Stimulated activated CD4-positive, alpha-beta T cell treated with anti-CD3 and anti-CD28 coated beads, Interleukin-4, amount 100 ng/mL, for 24 hours (primary cell): ENCODE measurements at regions not wholly inside any gene's neighbourhood (a gene's known extent, or its start where the extent isn't known, plus 50 kb on each side); places are given as distances from the start of the nearest gene placed in this dataset.

Experiments
- DNase-seq: peaks from one replicate; pipeline ENCODE4 v3.0.0-alpha.2; 2020

- no peak for DNase-seq
Measured at GRCh38 chr4:14864365-14865030, 137.8 kb upstream of the CPEB2 start.

GRCh38 chr4:14865031-14865366, 137.3 kb upstream of the CPEB2 start:
- DNase-seq = no peak

- DNase-seq = no peak
Measured at GRCh38 chr4:14865804-14866203, 136.5 kb upstream of the CPEB2 start.

- DNase-seq = no peak
Measured at GRCh38 chr4:14867847-14868246, 134.4 kb upstream of the CPEB2 start.

- DNase-seq = no peak
Measured at GRCh38 chr4:14868426-14869395, 133.6 kb upstream of the CPEB2 start.

GRCh38 chr4:14871676-14872430, 130.4 kb upstream of the CPEB2 start:
- peak; percentile 18 for DNase-seq

- no peak for DNase-seq
Measured at GRCh38 chr4:14874990-14875389, 127.3 kb upstream of the CPEB2 start.

GRCh38 chr4:14877246-14878225, 124.7 kb upstream of the CPEB2 start:
- no peak for DNase-seq

- no peak for DNase-seq
Measured at GRCh38 chr4:14878681-14879080, 123.6 kb upstream of the CPEB2 start.

- DNase-seq = no peak
Measured at GRCh38 chr4:14879683-14880082, 122.6 kb upstream of the CPEB2 start.

- no peak for DNase-seq
Measured at GRCh38 chr4:14880805-14881204, 121.5 kb upstream of the CPEB2 start.

- no peak for DNase-seq
Measured at GRCh38 chr4:14883166-14883565, 119.1 kb upstream of the CPEB2 start.

- DNase-seq = no peak
Measured at GRCh38 chr4:14883661-14884060, 118.6 kb upstream of the CPEB2 start.

GRCh38 chr4:14887842-14888433, 114.3 kb upstream of the CPEB2 start:
- DNase-seq = no peak

- DNase-seq = no peak
Measured at GRCh38 chr4:14888790-14889572, 113.3 kb upstream of the CPEB2 start.

GRCh38 chr4:14892563-14892962, 109.7 kb upstream of the CPEB2 start:
- DNase-seq = no peak

- no peak for DNase-seq
Measured at GRCh38 chr4:14893713-14894112, 108.6 kb upstream of the CPEB2 start.

- no peak for DNase-seq
Measured at GRCh38 chr4:14894392-14895292, 107.6 kb upstream of the CPEB2 start.

- no peak for DNase-seq
Measured at GRCh38 chr4:14896656-14897175, 105.6 kb upstream of the CPEB2 start.

GRCh38 chr4:14897217-14897616, 105.1 kb upstream of the CPEB2 start:
- DNase-seq = no peak
